Kidney capillary endothelial cell (primary cell): ENCODE measurements at regions not wholly inside any gene's neighbourhood (a gene's known extent, or its start where the extent isn't known, plus 50 kb on each side); places are given as distances from the start of the nearest gene placed in this dataset.

Source experiments
- DNase-seq: peaks from one replicate; pipeline ENCODE4 v3.0.0-alpha.2; 2018; ENCODE audit warnings: low spot score

DNA sequence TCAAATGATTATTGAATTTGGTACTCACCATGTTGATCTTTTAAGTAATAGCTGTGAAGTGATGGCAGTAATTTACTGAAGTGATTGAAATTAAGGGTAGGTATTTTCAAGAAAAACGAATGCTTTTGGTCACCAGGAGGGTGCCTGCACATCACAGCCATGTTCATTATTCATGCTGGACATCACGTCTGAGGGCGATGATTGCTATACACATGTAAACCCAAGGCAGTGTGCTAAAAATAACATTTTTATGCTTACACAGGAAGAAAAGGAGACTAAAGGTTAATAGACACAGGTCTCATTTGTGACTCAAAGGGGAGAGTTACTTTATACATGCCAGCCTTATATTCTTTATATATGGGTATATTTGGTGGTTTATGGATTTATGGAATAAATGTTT lies 1146.0 kb downstream of the NLGN4X start:
- no peak for DNase-seq

DNA sequence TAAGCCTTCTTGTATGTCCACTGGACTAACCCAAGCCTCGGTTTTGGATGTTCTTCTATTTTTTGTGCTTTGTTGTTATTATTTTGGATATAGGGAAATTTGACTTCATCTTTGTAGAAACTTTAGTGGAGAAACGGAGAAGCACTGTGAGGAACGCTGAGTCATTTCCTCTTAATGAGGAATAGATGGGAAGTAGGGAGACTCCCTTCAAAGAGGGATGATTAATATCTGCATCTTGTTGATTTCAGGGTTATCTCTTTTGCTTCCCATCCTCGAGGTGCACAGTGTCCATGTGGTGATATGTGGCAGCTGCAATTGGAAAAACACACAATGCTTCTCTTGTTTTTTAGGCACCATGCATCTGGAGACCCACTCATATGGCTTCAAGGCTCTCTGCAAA lies 1147.9 kb downstream of the NLGN4X start:
- DNase-seq: no peak

DNA sequence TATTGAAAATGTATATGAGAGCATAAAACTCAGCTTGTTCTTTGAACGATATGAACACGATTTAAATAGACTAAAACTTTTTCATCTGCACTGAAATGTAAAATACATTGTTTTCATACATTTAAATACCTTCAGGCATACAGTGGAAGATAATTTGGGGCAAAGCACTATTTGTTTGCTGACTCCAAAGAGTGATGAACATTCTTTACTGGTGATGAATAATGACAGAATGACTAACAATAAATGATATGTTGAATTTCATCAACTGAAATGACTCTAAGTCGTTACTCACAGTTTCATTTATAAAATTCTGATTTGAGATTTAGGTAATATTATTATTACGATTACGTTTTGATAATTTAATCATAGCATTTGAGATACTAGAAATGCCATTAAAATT lies 1160.1 kb downstream of the NLGN4X start:
- no peak for DNase-seq

DNA sequence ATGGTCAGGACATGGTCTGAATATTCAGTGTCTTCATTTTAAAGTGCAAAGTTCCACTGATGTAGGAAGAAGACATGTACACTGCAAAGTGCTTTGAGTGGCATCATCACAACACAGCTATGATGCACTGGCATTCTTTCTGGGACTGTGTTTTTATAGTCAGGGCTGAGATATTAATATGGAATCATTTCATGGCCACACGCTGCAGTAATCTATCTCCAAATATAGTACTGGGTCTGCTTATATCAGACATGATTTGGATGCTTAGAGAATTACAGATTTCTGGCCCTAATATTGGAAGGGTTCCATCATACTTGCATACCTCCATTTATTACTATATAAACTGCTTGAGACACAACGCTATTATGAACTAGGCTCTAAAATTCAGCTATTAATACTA lies 1170.9 kb downstream of the NLGN4X start:
- no peak for DNase-seq

DNA sequence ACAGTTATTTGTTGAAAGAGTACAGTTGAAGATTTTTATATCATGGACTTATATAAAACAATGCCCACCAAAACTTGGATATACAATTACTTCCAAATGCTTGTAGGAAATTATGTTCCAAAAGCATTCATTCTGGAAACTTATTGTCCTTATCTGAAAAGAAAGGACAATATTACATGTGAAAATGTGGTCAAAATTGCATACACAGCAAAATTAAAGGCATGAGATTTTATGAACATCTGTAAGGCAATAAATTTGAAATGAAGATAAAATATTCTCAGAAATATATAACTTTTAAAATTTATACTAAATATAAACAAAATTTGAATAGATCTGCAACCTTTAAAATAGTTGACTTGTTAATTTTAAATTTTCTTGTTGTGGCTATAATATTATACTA lies 1173.8 kb downstream of the NLGN4X start:
- no peak for DNase-seq

DNA sequence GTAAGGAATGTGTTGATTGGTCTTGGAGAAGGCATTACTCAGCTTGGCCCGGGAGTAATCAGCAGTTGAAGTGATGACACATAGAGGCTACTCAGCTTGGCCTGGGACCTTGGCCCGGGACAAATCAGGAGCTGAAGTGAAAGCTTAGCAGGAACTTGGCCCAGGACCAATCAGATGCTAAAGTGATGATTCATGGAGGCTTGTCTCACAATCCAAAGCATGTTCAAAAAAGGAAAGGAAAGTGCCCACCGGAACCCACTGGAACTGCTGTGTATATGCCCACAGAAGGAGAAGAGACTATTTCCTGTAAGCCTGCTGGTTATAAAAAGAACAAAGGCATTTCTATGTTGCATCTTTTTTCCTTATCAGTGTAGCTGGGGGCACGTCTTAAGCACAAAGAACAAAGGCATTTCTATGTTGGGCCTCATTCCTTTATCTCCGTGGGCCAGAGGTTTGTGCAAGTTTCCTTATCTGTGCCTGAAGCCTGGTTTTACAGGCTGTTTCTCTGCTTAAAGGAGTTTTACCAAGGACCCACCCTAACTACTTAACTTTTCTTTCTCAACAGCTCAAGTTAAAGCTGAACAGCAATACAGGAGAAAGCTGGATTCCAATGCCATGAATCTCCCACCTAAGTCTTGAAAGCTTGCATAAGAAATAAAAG lies 1176.7 kb downstream of the NLGN4X start:
- peak; percentile 12 for DNase-seq

DNA sequence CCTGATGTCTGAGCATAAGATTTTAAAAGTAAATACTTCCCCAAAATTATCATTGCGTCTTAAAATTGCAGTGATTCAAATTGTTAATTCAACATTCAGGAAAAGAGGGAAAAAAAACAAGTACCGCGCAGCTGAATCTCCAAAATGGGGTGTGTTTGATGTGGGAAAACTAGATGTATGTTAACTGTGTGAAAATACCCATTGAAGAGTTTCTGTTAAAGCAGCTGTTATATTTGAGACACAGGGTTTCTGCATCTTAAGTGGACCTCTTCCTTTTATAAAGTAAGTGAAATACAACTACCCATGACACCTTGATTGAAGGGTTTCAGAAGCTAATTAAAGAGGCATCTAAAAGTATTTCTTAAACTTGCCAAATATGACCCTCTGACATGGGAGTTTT lies 1186.1 kb downstream of the NLGN4X start:
- no peak for DNase-seq

DNA sequence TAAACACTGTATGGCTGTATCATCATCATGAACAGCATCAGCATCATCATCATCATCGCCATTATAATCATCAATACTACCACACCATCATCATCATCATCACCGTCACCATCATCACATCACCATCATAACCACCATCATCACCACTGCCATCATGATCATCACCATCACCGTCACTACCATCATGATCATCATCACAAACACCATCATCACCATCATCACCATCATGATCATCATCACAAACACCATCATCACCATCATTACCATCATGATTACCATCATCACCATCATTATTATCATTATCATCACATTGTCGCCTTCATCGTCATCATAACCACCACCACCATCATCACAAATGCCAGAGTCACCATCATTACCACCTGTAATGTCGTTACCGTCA lies 1196.9 kb downstream of the NLGN4X start:
- no peak for DNase-seq

DNA sequence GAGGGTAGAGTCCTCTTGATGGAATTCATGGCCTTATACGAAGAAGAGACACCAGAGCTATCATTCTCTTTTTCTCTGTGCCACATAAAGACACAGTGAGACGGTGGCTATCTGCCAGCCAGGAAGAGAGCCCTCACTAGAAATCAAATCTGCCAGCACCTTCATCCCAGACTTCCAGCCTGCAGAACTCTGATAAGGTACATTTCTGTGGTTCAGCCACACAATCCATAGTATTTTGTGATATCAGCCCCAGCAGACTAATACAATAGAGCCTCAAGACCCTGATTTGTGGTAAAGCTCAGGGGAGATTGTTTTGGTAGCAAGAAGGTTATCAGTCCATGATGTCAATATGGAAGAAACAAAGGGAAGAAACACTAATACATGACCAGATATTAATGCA lies 1213.2 kb downstream of the NLGN4X start:
- DNase-seq: no peak

DNA sequence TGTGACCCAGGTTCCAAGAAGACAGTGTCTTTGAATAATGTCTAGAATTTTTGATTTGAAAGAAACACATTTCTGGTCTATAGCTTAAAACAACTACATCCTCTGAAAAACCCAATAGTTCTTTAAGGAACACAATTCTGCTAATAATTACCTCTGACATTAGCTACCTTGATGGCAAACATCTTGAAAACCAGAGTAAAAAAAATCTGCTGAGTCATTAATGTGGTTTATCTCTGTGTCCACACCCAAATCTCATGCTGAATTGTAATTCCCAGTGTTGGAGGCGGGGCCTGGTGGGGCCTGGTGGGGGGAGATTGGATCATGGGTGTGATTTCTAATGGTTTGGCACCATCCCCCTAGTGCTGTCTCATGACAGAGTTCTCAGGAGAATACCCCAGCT lies 1233.8 kb downstream of the NLGN4X start:
- DNase-seq: no peak

DNA sequence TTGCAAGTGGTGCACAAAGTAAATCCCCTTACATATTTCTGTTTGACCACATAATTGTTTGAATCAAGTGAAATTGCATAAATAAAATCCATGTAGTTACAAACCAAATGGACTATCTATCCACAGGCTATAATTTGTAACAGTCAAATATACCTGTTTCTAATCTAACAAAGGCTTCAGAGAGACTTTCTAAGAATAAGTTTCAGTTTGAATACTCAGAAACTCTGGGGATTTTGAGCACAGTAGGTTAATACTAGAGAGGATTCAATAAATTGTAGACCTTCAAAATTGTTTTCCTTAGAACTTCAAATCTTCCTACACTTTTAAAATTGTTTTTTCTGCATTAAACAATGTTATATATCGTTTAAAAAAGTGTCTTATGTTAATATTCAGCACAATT lies 1250.1 kb downstream of the NLGN4X start:
- DNase-seq: no peak

DNA sequence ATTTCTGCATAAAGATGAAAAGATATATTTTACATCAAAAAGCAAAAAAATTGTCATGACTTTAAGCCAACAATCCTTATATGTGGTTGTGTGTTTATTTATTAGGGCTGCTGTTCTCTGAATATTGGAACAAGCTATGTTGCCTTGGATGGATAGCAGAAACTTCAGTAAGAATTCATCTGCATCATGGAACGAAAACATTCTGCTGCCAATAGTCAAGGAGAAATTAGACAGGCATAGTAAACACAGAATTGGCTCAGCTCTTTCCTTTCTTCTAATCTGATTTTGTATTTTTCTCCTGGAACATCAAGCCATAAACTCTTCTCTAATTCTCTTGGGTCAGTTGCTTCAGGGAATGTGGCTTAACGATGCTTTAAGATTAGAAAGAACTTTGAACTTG lies 1257.0 kb downstream of the NLGN4X start:
- no peak for DNase-seq

DNA sequence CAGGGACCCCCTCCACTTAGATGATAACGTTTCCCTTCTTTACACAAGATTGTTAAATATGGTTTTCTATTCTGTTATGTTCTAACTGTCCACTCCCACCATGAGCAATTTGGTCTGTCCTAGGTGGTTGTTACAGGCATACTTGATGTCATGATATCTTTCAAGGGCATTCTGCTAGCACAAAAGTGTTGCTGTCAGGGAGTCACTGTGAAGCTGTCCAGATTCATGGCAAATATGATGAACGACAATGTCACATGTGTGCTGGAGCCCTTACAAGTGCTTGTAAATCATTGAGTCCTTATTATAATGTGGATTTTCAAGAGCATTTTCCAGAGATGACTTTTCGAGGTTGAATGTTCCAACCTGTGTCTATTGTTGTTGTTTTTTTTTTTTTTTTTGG lies 1250.7 kb upstream of the PRKX start:
- no peak for DNase-seq

DNA sequence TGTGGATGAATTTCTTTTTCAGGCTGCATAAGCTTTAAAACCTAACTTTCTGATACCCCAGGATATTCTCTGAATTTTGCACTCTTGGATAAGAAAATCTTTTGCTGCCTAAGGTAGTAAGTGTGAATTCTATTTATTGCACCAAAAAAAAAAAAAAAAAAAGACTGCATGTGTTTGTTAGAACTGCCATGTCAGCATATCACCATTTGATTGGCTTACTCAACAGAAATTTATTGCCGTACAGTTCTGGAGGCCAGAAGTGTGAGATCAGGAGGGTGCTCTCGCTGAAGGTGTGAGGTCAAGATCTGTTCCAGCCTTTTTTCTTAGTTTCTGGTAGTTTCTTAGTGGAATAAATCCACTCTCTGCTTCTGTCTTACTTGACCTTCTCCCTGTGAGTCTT lies 1250.0 kb upstream of the PRKX start:
- no peak for DNase-seq

DNA sequence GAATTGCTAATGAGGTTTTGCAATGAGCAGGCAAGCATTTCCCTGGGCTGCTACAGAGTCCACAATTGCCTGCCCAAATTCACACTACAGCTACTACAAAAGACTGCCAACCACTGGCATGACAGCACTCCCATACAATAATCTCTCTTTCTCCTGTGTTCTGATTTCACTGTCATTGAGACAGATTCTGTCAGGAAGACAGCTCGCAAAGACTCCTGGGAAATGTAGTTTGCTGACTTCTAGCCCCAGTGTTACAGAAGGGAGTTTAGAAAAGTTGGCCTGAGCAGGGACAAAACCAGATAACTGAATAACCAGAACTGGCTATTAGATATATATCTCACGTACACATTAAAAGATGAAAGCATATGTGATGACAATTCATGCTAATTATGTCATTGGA lies 1231.3 kb upstream of the PRKX start:
- DNase-seq: no peak

DNA sequence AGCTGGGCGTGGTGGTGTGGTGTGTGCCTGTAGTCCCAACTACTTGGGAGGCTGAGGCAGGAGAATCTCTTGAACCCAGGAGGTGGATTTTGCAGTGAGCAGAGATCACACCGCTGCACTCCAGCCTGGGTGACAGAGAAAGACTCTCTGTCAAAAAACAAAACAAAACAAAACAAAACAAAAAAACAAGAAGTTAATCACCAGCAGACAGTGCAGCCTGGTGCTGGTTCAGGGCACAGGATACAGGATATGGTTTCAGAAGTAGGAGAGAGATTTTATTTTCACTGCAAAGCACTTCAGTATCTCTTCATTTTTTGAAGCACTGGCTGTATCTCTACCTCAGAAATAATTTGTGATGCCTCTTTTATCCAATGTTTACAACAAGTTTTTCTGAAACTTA lies 1222.9 kb upstream of the PRKX start:
- no peak for DNase-seq

DNA sequence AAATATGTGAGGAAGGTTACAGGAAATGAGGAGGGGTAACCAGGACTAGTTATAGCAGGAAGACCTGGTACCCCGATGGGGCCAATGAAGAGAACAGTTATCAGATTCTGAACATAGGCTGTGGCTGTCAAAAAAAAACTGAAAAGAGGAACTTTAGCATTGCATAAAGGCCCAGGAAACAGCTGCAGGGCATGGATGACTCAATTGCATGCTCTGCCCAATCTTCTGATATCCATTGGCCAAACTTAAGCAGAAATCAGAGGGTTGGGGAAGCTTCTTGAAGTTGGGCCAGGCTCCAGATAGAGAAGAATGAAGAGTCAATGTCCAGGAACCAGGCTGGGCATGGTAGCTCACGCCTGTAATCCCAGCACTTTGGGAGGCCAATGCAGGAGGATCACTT lies 1222.4 kb upstream of the PRKX start:
- DNase-seq: no peak

DNA sequence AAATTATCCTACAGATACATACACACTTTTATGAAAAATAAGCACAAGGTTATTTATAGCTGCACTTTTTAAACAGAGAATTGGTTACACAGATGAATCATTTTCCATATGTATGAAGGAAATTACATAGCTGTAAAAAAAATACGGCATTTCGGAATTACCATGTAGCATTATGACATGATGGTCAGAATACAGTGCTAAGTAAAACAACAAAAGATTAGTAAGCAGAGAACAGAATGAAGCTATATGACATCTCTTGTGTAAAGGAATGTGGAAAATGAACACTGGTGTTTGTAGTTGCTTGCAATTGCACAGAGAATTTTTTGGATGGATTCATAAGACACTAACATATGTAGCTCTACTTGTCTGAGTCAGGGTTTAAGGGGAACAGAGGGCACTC lies 1222.0 kb upstream of the PRKX start:
- no peak for DNase-seq

DNA sequence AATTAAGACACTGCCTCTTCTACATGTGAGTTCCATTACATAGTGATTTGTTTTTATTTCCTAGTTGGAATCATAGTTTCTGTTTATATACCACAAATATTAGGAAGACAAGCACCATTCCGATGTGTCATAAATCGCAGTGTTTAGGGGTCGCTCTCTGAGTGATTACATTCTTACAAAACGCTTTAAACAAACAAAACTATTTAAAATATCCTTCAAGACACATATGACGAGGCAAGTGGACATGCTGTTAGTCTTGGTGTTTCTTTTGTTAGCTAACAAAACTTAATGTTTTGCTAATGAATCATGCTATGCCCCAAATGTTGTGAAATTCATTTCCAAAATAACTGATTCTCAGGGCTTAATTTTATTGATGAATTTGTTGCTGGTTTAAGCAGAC lies 1219.3 kb upstream of the PRKX start:
- DNase-seq: no peak

DNA sequence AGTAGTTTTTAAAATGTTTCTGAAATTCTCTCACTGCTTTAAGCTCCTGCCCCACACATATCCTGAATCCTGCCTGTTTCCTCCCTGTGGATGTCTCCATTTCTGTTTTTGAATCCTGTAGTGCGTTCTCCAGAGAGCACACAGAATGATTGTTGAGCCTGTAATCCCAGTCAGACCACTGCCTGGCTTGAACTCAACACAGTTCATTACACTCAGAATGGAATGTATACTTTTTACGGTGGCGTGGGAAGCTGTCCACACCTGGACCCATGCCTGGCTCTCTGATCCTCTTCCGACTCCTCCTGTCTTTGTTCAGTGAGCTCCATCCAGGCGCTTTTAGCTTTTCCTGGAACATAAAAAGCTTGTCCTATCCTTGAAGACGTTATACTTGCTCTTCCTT lies 1217.0 kb upstream of the PRKX start:
- DNase-seq: no peak

DNA sequence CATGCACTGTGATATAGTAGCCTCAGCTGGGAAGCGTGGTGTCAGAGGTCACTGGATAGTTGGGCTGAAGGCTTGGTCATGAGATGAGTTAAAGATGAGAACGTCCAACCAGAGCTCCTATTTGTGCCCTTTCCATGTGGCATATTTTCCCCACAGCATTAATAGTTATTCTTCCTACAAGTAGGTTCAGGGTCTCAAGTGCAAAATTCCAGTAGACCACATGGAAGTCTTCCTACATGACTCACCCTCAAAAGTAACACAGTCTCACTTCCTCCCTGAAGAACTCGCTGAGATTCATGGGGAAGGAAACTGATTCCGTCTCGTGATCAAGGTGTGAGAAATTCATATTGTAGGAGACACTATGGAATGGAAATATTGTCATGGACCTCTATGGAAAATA lies 1212.5 kb upstream of the PRKX start:
- DNase-seq: no peak

DNA sequence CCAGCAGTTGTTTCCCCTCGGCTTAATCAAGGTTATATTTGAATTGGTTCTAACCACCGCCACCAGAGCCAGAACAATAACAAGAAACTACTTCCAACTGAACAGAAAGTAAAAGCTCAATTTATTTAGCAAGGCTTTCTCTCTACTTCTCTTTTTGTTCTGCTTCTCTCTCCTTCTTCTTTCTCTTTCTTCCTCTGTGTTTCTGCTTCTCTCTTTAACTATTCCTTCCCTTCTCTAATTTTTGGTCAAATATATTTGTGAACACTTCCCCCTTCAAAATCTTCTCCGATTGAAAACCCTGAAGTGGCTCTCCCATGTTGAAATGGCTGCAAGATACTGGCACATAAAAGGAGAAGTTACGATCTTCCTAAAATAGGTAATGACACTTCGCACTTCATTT lies 1195.9 kb upstream of the PRKX start:
- DNase-seq: no peak

DNA sequence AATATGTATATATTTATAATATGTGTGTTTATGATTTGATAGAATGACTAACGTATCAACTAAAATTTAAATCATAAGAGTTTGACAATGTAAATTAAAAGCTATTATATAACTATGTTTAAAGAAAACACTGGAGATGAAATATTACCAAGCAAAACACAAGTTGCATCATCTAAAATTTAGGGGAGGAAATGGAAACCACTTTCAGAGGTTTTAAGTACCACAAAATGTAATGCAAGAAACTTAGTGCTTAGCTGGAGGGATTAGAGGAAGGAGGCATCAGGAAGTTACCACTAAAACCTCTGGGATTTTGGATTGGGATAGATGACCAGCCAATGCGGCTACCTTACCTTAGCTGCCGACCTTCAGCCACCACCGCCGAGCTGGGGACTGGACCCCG lies 1192.1 kb upstream of the PRKX start:
- DNase-seq: no peak

DNA sequence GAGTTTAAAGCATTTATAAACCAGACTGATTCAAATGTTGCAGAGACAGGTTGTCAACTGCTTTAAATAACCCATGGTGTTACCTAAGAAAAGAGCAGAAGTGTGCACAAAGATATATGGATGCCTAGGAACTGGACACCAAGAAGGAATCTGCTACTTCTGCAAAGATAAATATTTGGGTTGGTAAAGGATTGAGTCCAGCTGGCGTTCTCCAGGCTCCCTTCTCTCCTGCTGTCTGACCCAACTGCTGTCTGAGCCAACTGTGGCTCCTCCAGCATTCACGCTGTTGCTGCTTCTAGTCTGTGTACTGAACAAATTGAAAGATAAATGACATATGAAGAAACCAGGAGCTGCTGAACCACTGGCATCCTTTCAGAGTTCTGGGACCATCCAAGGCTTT lies 1167.8 kb upstream of the PRKX start:
- no peak for DNase-seq

DNA sequence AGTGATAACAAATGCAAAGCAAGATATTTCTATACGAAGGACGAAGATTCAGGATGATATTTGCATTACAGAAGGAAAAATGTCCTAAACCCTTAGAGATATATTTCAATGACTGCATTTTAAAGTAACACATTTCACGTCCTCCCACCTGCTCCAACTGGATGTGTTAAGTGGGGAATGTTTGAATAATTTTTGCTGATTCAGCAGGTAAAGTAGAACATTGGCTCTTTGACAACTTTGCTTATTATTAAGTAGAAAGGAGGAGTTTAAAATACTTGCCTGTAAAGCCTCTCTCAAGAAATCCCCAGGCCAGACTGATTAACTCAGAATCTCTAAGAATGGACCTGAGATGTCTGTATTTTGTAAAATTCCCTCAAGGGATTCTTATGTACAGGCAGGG lies 1165.2 kb upstream of the PRKX start:
- DNase-seq: no peak
